ENCODE measurements at regions not wholly inside any gene's neighbourhood (a gene's known extent, or its start where the extent isn't known, plus 50 kb on each side); places are given as distances from the start of the nearest gene placed in this dataset.

- no peak for DNase-seq (ENCODE audit: low read depth in 1 of 2, low spot score in 1 of 2)
- no peak overlapping the region for H3K27ac ChIP-seq
- no peak for TF ChIP-seq CTCF (IDR thresholded peaks at IDR 0.05; ENCODE audit: low read depth, low read length)
- no peaks in the 10 kb centered on the region for H3K4me1 ChIP-seq (ENCODE audit: low read depth)
- no peak overlapping the region for H3K4me3 ChIP-seq
- peaks cover 3% of the 10 kb centered on the region for H3K9me3 ChIP-seq (ENCODE audit: low read depth)
- H3K36me3 ChIP-seq, result no peaks in the 10 kb centered on the region
- no peaks in the 10 kb centered on the region for H3K27me3 ChIP-seq
Measured at GRCh38 chr4:38255572-38255971, 295.4 kb downstream of the PTTG2 start.

DNA sequence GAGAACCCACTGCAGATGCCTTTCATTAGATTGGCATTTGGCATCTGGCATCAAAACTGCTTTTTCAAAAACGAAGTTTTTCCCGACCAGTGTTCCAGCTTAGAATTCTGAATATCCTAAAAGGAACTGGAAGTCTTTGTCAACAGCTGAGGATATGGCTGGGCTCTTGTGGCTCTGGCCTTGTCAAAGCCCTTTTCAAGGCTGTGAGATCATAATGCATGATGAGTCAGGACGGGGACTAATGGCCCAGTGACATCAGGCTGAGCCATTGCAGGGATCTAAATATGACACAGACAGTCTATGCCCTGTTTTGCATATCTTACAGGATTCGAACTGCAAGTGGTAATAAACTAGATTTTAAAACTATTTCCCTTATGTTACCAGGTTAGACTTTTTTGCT lies 306.4 kb downstream of the PTTG2 start:
- Histone ChIP-seq H3K27me3 (no peaks in the 10 kb centered on the region), H3K4me1 (ENCODE audit: low read depth) (no peaks in the 10 kb centered on the region), H3K27ac (no peak overlapping the region), H3K9me3 (ENCODE audit: low read depth) (no peaks in the 10 kb centered on the region), H3K4me3 (no peak overlapping the region), H3K36me3 (no peaks in the 10 kb centered on the region)
- TF ChIP-seq CTCF (IDR thresholded peaks at IDR 0.05; ENCODE audit: low read depth, low read length), result no peak
- DNase-seq (ENCODE audit: low read depth in 1 of 2, low spot score in 1 of 2), result no peak

DNA sequence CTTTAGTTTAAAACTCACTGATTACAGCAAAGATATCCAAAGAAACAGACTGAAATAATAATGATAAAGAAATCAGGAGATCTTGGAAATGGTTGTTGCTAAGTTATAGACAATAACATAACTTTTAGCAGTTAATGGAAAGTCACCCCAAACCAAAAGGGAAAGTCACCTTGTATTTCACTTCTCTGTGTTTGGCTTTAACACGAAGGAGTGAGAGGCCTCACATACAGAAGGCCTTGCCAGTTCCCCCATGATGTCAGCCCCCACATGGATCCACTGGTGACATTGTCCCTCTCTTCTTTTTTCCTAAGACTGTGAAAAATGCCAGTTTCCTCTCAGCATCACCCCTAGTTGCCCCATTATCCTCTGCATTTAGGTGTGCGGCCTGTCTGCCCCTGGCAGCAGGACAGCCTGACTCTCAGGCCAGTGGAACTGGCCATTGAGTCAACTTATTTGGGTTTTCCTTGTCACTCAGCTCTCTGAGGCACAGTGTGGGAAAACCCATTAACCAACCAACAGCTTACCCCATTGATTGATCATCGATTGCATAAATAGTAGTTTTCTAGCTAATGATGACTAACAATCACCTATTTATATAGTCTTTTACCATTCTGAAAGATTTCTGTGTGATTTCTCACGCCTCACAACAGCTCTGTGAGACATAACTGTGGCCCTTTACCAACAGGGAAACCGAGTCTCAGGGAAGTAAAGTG lies 308.1 kb downstream of the PTTG2 start:
- TF ChIP-seq CTCF (IDR thresholded peaks at IDR 0.05; ENCODE audit: low read depth, low read length), result no peak
- Histone ChIP-seq H3K36me3 (no peaks in the 10 kb centered on the region), H3K27me3 (no peaks in the 10 kb centered on the region), H3K4me3 (no peak overlapping the region), H3K9me3 (ENCODE audit: low read depth) (no peaks in the 10 kb centered on the region), H3K4me1 (ENCODE audit: low read depth) (no peaks in the 10 kb centered on the region), H3K27ac (no peak overlapping the region)
- no peak for DNase-seq (ENCODE audit: low read depth in 1 of 2, low spot score in 1 of 2)

GRCh38 chr4:38268837-38269236 lies 308.6 kb downstream of the PTTG2 start:
- Histone ChIP-seq H3K36me3 (no peaks in the 10 kb centered on the region), H3K4me3 (no peak overlapping the region), H3K27me3 (no peaks in the 10 kb centered on the region), H3K27ac (no peak overlapping the region), H3K4me1 (ENCODE audit: low read depth) (no peaks in the 10 kb centered on the region), H3K9me3 (ENCODE audit: low read depth) (no peaks in the 10 kb centered on the region)
- no peak for TF ChIP-seq CTCF (IDR thresholded peaks at IDR 0.05; ENCODE audit: low read depth, low read length)
- no peak for DNase-seq (ENCODE audit: low read depth in 1 of 2, low spot score in 1 of 2)

DNA sequence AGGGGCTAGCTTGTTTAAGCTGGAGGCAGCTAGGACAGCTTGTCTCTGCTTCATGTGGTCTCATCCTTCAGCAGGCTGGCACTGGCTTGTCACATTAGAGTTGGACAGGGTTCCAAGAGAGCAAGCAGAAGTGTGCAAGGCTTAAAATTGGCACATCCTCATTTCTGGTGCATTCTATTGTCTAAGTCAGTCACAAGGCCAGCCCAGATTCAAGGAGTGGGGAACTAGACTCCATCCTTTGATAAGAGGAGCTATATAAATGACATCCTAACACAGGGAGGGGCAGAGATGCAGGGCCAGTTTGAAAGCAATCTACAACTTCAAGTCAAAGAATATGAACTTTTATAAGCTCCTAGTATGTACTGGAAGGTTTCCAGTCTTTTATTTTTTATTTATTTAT lies 313.2 kb downstream of the PTTG2 start:
- Histone ChIP-seq H3K4me1 (ENCODE audit: low read depth) (no peaks in the 10 kb centered on the region), H3K27ac (no peak overlapping the region), H3K36me3 (no peaks in the 10 kb centered on the region), H3K27me3 (no peaks in the 10 kb centered on the region), H3K9me3 (ENCODE audit: low read depth) (no peaks in the 10 kb centered on the region), H3K4me3 (no peak overlapping the region)
- no peak for TF ChIP-seq CTCF (IDR thresholded peaks at IDR 0.05; ENCODE audit: low read depth, low read length)
- no peak for DNase-seq (ENCODE audit: low read depth in 1 of 2, low spot score in 1 of 2)
